GM18517 (cell line): ENCODE measurements at regions not wholly inside any gene's neighbourhood (a gene's known extent, or its start where the extent isn't known, plus 50 kb on each side); places are given as distances from the start of the nearest gene placed in this dataset.
"Not testable (repeated sequence)": the region's sequence is repeated elsewhere in the genome, so short reads cannot be mapped to it uniquely, and the experiment has no call there.

Experiments used
- ATAC-seq: cut with Tn5 transposase; IDR thresholded peaks from one replicate; pipeline ENCODE4 v1.9.1; 2021; ENCODE audit warnings: mild to moderate bottlenecking, moderate library complexity; ENCODE audit not compliant: unreplicated experiment

DNA sequence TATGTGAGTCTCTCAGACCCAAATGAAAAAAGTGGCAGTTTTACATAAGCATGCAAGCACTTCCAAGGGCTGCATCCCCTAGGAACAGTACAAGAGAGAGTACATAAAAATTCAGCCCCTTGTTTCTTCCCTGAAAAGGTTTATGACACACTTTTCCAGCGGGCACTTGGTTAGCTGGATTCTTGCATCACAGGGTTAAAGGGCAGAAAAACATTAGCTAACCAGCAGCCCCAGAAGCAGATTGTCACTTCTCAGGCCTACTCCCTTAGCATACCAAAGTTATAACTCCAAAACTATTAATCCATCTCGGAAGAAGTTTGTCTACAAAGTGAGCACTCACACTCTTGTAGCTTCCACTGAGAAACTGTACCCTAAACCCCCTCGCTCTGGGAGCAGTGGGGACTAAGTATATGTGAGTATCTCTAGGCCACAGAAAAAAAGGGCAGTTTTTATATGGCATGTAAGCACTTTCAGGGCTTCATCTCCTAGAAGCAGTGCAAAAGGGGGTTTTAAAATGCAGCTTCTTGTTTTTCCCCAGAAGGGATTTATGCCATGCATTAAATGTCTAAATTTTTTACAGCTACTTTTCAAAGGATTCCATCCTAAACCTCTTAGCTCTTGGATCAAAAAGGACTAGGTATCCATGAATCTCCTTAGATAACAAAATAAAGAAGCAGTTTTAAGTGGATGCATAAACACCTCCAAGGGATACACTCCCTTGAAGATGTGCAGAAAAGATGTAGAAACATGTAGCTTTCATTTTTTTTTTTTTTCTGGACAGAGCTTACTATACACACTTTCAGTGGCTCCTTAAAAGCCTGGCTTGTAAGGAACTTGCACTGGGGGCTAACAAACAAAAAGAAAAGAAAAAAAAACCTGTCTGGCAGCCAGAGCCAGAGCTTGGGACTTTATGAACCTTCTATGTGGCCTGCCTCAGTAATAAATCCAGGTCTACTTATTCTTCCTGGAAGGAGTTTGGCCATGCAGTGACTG is 956.7 kb downstream of the CCSER2 start:
- ATAC-seq: no peak

DNA sequence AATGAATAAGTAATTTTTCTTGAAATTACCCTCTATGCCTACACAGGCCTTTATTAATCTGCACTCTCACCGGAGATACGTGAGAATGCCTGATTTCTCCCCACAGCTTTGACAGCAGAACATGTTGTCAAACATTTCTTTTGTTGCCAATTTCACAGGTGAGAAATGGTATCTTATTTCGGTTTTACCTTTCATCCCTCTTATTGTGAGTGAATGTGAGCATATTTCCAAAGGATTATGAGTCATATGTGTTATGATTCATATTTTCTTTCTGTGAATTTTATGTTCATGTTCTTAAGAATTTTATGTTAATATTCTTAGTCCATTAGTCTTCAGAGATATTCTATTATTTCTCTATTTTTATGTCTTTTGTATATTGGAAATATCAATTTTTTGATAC is 965.1 kb downstream of the CCSER2 start:
- ATAC-seq: no peak

DNA sequence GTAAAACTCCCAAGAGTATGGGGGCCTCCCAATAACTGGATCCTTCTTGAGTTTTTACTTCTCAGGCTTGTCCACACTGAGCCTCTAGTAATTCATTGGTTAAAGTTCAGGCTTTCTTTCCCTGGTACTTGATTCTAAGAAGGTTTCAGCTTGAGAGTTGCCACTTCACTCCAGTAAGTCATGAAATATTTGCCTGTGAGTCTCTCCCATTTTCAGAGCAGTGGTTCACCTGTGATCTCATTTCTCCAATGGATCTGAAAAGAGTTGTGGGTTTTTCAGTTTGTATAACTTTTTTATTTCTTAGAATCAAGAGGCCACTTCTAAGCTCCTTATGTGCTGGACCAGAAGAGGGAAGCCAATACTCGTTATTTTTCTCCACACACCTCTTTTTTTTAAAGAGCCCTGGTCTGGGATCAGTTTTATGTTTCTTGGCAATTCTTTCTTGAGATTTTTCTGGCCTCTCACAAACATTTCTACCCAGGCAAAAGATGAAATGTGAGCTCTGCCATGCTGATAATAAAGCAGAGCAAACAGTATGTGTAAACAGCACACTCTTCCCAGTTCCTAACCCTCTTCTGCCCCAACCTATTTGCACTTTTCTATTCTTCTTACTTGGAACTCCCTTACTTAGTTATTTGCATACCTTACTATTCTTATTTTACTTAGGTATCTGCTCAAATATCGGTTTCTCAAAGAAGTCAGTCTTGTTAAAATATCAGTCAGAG is 983.4 kb downstream of the CCSER2 start:
- ATAC-seq: no peak

DNA sequence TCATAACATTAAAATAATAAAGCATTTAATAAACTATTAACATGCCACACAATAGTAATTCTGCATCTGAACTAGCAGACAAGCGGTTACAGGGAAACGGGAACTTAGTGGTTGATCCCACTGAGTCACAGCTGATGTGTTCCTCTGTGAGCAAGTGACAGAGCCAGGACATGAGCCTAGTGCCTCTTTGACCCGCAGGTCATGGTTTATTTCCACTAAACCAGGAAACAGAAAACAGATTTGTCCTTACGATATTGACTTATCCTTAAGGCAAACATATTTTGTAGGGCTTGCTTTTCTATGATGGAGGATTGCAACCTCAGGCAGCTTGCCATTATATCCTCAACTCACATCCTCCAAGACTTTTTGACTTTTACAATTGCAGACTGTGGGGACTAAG is 987.3 kb downstream of the CCSER2 start:
- ATAC-seq: no peak

DNA sequence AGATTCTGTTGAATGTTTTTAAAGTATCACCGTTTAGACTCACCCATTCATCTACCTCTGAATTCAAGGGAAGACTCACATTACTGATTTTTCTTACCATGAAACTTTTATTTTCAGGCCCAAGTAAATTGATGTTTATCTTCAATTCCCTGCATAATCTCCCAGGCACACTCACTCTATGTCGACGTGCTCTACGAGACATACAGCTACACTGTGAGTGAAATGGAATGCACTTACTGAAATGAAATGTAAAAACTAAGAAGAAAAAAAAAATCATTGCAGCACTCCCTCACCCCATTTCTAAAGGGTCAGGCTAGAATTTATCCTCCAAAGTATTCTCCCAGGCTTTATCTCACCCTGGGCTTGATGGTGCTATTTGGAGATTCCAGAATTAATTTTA is 987.9 kb downstream of the CCSER2 start:
- no peak for ATAC-seq

DNA sequence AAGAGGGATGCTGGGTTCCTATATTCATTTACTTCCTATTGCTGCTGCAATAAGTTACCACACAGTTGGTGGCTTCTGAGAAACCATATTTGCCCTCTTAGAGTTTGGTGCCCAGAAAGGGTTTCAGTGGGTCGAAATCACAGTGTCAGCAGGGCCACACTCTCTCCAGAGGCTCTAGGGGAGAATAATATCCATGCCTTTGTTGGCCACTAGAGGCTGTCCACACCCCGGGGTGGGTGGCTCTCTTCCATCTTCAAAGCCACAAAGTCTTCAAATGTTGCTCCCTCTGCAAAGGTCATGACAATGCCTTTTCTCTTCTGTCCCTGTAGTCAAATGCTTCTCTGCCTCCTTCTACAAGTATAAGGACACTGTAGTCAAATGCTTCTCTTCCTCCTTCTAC is 989.4 kb downstream of the CCSER2 start:
- ATAC-seq: no peak

DNA sequence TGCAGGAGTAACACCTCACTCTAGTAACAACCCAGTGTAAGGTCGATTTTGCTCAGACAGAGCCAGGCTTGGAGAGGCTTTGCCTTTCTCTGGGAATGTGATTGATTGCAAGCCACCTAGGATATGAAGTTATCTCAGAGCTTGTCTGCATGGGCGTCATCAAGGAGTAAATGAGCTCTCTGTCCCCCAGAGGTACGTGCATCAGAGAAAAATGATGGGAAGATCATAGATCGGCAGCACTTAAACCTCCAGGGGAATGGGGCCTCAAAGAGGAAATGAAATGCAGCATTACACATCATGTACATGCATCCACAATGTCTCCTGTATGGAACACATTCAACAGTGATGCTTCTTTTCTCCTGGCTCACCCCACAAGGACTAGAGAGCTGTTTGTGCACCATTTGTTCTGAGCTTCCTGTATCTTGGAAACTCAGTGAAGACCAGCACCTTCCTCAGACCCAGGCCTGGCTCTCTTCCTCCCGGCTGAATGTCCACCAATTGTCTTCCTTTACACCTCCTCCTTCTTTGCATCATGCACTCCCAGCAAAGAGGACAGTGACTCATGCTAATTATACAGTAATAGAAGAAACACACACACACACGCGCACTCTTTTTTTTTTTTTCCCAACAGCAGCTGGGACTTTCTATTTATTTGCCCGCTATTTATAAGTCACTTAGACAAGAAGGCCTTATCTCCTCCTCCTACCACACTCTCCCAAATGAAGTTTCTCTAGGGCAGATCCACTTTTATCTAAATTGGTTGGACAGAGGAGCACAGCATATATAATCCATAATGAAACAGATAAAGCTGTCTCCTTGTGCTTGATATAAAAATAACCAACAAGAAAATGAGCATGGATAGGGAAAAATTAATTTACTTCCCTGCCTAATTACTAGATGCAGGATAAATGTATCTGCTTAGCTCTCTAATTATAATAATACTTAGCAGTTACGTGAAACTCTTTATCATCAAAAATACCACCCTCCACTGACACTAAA is 990.7 kb downstream of the CCSER2 start:
- ATAC-seq: no peak

DNA sequence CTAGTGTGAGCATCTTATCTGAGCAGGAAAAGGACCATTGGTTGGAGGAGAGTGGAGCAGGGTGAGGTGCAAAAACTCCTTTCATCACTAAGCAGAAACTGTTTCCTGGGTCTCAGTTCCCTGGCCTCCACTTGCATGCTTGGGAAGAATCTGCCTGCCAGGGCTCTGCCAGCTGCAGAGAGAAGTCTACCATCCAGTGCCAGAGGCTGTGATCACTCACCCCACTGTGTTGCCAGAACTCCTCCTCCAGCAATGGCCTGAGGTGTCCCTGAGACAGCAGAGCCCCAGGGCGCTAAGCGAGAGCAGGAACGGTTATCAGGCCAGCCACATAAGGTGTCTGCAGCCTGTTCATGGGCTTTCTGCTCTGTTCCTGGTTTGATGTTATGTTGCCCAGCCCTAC is 991.4 kb downstream of the CCSER2 start:
- no peak for ATAC-seq

DNA sequence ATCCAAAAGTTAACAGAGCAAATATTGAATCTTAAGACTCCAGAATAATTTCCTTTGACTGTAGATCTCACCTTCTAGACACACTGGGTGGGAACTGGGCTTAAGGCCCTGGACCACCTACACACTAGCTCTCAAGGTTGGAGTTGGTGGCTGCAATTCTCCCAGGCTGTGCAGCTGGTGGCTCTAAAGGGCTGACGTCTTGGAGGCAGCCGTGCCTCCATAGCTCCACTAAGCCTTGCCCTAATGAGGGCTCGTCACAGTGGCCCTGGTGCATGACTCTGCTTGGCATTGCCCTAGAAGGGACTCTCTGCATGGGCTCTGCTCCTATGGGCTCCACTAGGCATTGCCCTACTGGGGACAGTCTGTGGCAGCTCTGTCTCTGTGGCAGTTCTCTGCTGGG is 1005.2 kb downstream of the CCSER2 start:
- no peak for ATAC-seq

DNA sequence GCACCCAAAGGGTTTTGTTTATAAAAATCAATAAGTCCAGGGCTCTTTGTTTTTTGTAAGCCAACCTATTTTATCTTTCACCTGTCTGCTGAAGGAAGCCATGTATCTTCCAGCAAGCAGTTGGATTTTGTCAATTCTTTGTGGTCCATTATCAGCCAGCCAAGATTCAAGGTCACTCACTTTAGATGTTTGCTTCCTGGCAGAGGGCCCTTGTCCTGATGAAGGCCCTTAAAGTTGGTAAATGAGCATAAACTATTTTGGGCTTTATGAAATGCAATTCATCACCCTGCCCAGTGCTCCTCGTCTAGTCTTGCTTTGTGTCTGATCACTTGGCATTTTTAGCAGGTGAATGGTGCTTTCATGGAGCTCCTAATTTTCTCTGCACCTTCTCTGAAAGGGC is 1004.2 kb downstream of the GRID1 start:
- ATAC-seq: no peak

DNA sequence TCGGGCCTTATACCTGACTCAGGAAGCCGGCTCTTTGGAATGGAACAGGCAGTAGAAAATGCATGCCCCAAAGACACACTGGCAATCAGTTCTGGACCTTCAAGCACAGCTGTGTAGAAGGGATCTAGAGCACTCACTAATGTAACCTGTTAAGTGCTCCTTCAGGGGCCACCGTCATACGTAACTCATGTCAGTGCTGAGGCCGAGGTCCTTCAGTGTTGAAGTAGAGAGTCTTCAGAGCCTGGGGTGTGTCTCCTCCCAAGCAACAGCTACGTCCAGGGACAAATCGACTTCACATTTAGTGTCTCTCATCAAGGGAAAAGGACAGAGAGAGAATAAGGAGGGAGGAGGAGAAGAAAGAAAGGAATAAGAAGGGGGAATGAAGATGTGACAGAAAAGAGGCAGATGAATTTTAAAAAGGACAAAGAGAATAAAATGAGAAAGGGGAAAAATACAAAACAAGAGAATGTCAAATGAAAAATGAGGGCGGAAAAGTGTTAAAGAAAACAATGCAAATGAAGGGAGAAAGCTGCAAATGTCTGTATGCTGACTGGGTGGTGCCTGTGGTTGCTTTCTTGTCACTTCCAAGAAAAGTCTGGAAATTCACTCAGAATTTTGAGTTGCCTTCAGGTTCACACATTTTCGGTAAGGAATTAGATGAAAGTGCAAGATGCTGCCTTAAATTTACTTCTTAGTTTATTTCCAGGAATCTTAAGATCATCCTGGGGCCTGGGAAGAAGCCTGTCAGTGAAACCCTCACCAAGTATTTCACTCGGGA is 989.4 kb downstream of the GRID1 start:
- ATAC-seq: no peak

DNA sequence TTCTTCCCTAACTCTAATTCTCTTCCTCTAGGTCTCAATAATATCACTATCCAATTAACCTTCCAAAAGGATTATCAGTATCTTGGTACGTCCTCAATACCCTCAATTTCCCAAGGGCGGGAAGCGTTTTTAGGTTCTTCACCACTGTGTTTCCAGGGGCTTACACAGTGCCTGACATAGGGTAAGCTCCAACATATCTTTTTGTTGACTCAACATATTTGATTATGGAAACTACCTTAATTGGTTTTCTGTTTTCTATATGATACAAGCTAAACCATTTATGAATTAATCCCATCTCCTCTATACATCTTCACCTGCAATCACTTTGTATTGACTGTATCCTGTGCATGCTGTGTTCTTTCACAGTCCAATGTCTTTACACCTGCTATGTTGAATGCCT is 987.3 kb downstream of the GRID1 start:
- no peak for ATAC-seq

DNA sequence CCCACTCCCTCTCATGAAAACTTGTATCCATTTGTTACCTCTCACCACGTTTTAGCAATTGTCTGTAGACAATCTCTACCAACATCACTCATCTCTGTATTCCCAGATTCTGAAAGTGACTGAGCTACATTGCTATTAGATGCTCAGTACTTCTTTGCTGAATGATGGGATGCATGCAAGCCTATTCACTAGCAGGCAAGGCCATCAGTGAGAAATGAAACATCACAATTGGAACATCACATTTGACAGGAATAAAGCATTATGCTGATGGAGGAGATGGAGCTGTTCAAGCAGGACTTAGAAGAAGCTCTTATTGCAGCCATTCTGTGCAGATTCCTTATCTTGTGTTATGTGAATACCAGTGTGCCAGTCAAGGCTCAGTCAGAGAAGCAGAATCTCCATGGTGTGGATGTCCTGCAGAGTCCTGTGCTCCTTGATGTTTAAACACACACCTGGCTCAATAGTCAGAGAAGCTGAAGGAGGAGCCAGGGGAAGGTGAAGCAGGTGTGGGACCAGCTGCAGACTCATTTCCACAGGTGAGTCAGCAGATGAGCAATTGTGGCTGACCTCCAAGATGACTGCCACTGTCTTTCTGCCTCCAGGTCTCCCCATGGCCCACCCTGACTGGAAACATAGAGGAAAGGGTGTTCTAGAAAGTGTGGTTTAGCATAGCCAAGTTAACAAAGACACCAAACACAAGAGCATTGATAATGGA is 965.5 kb downstream of the GRID1 start:
- no peak for ATAC-seq

DNA sequence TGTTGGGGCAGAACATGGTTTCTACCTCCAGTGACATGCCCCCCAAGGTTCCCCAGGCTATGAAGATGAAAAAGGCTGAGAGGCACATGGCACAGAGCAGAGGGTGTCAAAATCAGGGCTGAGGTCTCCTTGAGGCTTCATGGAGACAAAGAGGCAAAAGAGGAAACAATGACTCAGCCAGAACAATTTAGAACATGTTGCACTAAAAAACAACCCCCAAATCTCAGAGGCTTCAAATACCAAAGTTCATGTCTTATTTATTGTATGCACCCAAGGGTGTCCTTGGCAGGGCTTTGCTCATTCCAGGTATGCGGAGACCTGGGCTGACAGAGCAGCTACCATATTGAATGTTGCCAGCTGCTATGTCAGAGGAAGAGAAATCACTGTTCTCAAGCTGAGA is 964.1 kb downstream of the GRID1 start:
- ATAC-seq: no peak

DNA sequence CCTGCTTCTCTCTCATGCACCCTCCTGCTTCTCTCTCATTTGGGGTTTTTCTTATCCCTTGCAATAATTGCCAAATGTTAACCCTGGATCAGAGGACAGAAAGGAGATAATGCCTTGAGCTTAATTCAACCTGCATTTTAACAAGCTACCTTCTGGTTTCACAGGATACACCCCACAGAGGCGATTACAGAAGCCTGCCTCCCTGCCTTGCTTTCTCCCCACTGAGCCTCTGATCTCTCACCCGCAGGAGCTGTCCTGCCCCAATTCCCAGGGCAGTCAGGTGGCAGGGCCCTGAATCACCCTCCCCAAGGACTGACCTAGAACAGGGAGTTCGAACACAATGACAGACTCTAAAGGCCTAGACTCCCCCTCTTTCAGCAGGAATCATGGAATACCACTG is 959.5 kb downstream of the GRID1 start:
- no peak for ATAC-seq

DNA sequence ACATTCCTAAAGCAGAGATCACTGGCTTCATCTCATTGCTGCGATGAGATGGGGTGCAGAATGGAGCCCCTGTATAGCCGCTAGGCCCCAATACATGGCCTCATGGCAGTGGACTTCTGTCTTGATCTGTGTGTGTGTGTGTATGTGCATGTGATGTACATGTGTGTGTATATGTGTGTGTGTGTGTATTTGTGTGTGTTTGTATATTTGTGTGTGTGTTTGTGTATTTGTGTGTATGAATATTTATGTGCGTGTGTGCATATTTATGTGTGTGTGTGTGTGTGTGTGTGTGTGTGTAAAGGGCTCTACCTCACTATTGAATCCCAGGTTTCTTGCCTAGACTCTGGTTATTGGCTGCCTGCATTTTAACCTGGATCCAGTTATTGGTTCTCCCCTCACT is 958.2 kb downstream of the GRID1 start:
- ATAC-seq: no peak

DNA sequence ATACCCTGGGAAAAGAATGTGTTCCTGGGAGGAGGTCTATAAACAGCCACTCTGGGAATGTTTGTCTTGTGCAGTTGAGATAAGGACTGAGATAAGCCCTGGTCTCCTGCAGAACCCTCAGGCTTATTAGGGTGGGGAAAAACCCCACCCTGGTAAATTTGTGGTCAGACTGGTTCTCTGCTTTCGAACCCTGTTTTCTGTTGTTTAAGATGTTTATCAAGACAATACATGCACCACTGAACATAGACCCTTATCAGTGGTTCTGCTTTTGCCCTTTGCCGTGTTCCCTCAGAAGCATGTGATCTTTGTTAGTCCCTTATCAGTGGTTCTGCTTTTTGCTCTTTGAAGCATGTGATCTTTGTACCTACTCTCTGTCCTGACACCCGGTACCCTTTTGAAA is 956.0 kb downstream of the GRID1 start:
- not testable (repeated sequence) for ATAC-seq

DNA sequence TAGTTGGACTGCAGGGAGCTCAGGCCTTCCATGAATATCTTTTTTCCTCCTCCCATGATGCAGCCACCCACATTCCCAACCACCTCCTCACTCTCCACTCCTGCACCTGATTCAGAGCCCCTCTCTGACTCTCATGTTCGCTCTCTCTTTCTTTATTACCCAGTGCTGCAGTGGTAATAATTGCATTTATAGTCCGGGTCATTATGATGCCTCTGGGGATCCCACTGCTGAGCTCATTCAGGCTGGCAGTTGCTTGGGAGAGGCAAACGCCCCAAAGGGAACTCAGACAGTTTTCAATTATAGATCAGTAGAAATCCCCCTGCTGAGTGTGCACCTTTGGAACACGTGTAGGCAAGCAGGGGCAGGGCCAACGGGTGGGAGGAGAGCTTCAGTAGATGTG is 953.0 kb downstream of the GRID1 start:
- no peak for ATAC-seq

DNA sequence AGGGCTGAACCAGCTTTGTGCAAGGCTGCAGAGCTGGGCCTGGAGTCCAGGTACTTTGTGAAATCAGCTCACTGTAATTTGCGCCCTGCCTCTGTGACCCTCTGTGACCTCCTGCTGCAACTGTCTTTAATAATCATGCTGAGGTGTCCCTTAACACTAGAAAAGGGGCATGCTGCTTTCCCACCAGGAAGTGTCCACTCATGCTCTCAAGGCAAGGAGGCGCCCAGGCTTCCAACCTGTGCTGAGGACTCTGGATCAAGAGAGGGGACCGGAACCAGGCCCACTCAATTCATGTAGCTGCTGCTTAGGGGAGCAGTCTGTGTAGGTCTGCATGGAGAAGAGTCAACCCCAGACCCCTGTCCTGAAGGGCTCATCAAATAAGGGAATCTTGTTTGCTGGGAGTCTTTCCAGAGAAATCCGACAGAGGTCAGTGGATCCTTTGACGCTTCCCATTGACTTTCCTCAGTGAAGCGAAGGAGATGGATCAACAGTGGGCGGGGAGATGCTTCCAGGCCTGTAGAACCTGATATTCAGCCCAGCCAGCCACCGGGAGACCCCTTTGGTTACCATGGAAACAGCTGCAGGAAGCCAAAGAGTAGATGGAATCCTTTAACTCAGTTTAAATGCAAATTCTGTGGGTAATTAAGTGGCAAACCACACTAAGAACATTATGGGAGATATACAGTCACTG is 945.9 kb downstream of the GRID1 start:
- ATAC-seq: no peak
